ENCODE measurements at regions not wholly inside any gene's neighbourhood (a gene's known extent, or its start where the extent isn't known, plus 50 kb on each side); places are given as distances from the start of the nearest gene placed in this dataset.
A peak's percentile ranks its signal among the peaks of the same experiment; 100 is the strongest.

- H3K4me3 Mint-ChIP-seq, result no peak overlapping the region
- no peaks in the 10 kb centered on the region for H3K36me3 Mint-ChIP-seq (ENCODE audit: low read depth)
- no peaks in the 10 kb centered on the region for H3K9me3 Mint-ChIP-seq
- H3K4me1 Mint-ChIP-seq, result peaks cover 73% of the 10 kb centered on the region
- peaks cover 13% of the 10 kb centered on the region for H3K27me3 Mint-ChIP-seq
- intact Hi-C loops (cut with micrococcal nuclease), result loop anchor here (10.0 kb wide), 2 partner anchors 250 to 530 kb away; no protein-coding TSS in a partner anchor
- no peak for DNase-seq
- no peak overlapping the region for H3K27ac Mint-ChIP-seq
Observed at GRCh38 chr15:69724333-69724732, 271.7 kb downstream of the RPLP1 start.

DNA sequence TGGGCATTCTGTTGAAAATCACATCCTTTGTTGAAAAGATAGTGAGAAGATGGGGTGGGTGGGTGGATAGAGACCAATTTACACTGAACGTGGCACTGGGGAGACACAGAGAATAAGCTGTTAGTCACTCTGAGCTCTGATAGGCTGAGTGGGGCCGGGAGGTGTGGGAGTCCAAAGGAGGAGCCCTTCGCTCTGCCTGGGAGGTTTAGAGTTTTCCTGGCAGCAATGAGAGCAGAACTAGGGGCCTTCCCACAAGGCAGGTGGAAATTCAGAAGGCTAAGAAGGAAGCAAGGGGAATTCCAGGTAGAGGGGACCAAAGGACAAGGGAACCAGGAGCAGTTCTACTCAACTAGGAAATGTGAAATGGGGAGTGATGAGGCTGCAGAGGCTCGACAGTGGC lies 272.7 kb downstream of the RPLP1 start:
- Mint-ChIP-seq H3K36me3 (ENCODE audit: low read depth) (no peaks in the 10 kb centered on the region), H3K4me1 (peaks cover 69% of the 10 kb centered on the region), H3K27ac (no peak overlapping the region), H3K9me3 (no peaks in the 10 kb centered on the region), H3K4me3 (no peak overlapping the region), H3K27me3 (peaks cover 13% of the 10 kb centered on the region)
- DNase-seq, result no peak
- intact Hi-C loops (cut with micrococcal nuclease), result loop anchor here (5.0 to 10.0 kb wide), 4 partner anchors 148 to 530 kb away; partner anchors contain the start of gene TLE3

- Mint-ChIP-seq H3K27ac (no peak overlapping the region), H3K27me3 (peaks cover 13% of the 10 kb centered on the region), H3K4me3 (no peak overlapping the region), H3K4me1 (peaks cover 67% of the 10 kb centered on the region), H3K9me3 (no peaks in the 10 kb centered on the region), H3K36me3 (ENCODE audit: low read depth) (no peaks in the 10 kb centered on the region)
- no peak for DNase-seq
- intact Hi-C loops (cut with micrococcal nuclease), result loop anchor here (5.0 to 10.0 kb wide), 4 partner anchors 149 to 529 kb away; partner anchors contain the start of gene TLE3
Observed at GRCh38 chr15:69725957-69726356, 273.3 kb downstream of the RPLP1 start.

GRCh38 chr15:69727121-69727924 lies 274.7 kb downstream of the RPLP1 start:
- Mint-ChIP-seq H3K9me3 (no peaks in the 10 kb centered on the region), H3K4me1 (peaks cover 64% of the 10 kb centered on the region), H3K27ac (no peak overlapping the region), H3K27me3 (peaks cover 10% of the 10 kb centered on the region), H3K36me3 (ENCODE audit: low read depth) (no peaks in the 10 kb centered on the region), H3K4me3 (no peak overlapping the region)
- no peak for DNase-seq
- intact Hi-C loops (cut with micrococcal nuclease), result loop anchor here (5.0 to 10.0 kb wide), 4 partner anchors 150 to 527 kb away; partner anchors contain the start of gene TLE3

- H3K27ac Mint-ChIP-seq, result peak overlapping the region; percentile 12
- H3K27me3 Mint-ChIP-seq, result peaks cover 14% of the 10 kb centered on the region
- peaks cover under 1% of the 10 kb centered on the region for H3K36me3 Mint-ChIP-seq (ENCODE audit: low read depth)
- intact Hi-C loops (cut with micrococcal nuclease), result loop anchor here (5.0 to 10.0 kb wide), 4 partner anchors 152 to 526 kb away; partner anchors contain the start of gene TLE3
- DNase-seq, result peak; percentile 92
- no peak overlapping the region for H3K4me3 Mint-ChIP-seq
- H3K4me1 Mint-ChIP-seq, result peaks cover 58% of the 10 kb centered on the region
- H3K9me3 Mint-ChIP-seq, result peaks cover 5% of the 10 kb centered on the region
Observed at GRCh38 chr15:69729167-69729748, 276.6 kb downstream of the RPLP1 start.

DNA sequence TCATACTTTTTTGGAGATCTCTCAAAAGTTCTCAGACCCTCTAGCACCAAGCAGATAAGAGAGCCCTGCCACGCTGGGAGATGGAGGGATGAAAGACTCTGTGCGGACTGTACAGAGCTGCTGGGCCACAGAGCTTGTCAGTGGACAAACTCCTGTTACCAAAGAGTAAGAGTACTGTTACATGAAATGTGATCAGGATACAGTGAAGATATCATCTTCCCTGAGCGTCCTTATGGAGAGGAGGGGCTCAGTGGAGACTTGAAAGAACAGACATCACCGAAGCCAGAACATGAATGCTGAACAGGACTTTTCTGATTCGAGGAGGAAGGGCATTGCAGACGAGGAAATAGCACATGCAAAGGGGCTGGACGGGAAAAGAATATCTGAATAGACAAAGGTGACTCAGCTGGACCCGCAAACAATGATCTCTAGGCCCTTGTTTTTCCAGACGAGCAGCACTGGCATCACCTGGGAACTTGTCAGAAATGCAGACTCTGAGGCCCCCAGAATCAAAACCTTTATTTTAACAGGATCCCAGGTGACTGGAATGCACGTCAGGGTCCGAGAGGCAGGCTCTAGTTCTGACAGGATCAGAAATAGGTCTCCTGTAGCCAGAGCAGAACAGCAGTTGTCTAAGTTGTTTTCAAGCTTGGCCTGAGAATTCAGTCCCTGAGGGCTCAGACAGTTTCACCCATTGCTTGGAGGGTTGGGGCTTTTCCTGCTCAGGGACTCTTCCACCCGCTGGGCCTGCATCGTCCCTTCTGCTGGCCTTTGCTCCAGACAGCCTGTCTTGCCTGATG lies 277.9 kb downstream of the RPLP1 start:
- no peak overlapping the region for H3K27ac Mint-ChIP-seq
- H3K4me3 Mint-ChIP-seq, result no peak overlapping the region
- DNase-seq, result no peak
- intact Hi-C loops (cut with micrococcal nuclease), result no loop called here
- H3K27me3 Mint-ChIP-seq, result peaks cover 11% of the 10 kb centered on the region
- peaks cover 5% of the 10 kb centered on the region for H3K9me3 Mint-ChIP-seq
- peaks cover 47% of the 10 kb centered on the region for H3K4me1 Mint-ChIP-seq
- H3K36me3 Mint-ChIP-seq (ENCODE audit: low read depth), result peaks cover 2% of the 10 kb centered on the region

GRCh38 chr15:69731081-69731330 lies 278.4 kb downstream of the RPLP1 start:
- peaks cover 2% of the 10 kb centered on the region for H3K36me3 Mint-ChIP-seq (ENCODE audit: low read depth)
- peaks cover 11% of the 10 kb centered on the region for H3K27me3 Mint-ChIP-seq
- H3K9me3 Mint-ChIP-seq, result peaks cover 5% of the 10 kb centered on the region
- peaks cover 43% of the 10 kb centered on the region for H3K4me1 Mint-ChIP-seq
- no peak for DNase-seq
- no peak overlapping the region for H3K4me3 Mint-ChIP-seq
- no peak overlapping the region for H3K27ac Mint-ChIP-seq
- intact Hi-C loops (cut with micrococcal nuclease), result no loop called here

GRCh38 chr15:69731581-69731980 lies 279.0 kb downstream of the RPLP1 start:
- intact Hi-C loops (cut with micrococcal nuclease), result no loop called here
- Mint-ChIP-seq H3K36me3 (ENCODE audit: low read depth) (peaks cover 2% of the 10 kb centered on the region), H3K27me3 (peaks cover 14% of the 10 kb centered on the region), H3K9me3 (peaks cover 5% of the 10 kb centered on the region), H3K4me3 (no peak overlapping the region), H3K27ac (no peak overlapping the region), H3K4me1 (peaks cover 37% of the 10 kb centered on the region)
- DNase-seq, result no peak

GRCh38 chr15:69732133-69732532 lies 279.5 kb downstream of the RPLP1 start:
- intact Hi-C loops (cut with micrococcal nuclease), result no loop called here
- Mint-ChIP-seq H3K27ac (no peak overlapping the region), H3K4me3 (no peak overlapping the region), H3K27me3 (peaks cover 18% of the 10 kb centered on the region), H3K9me3 (peaks cover 9% of the 10 kb centered on the region), H3K36me3 (ENCODE audit: low read depth) (peaks cover 2% of the 10 kb centered on the region), H3K4me1 (peaks cover 33% of the 10 kb centered on the region)
- peak; percentile 56 for DNase-seq

DNA sequence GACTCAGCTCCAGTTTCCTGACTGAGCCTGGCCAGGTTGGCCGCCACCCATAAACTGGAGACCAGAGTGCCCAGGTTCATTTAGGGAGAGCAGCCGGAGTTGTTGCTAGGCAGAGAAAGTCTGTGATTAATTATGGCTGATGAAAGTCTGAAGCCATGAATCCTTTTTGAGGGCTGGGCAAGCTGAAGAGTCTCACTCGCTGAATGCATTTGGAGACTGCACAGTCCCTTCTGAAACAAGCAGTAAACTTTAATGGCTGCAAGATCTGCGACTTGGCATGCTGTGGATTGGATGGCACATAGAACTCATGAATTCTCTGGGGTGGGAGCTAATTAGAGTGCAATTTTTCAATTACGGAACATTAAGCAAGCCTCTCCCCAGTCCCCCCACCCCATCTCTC lies 282.1 kb downstream of the RPLP1 start:
- Mint-ChIP-seq H3K27ac (no peak overlapping the region), H3K4me3 (no peak overlapping the region), H3K4me1 (peaks cover 21% of the 10 kb centered on the region), H3K36me3 (ENCODE audit: low read depth) (peaks cover 7% of the 10 kb centered on the region), H3K27me3 (peaks cover 24% of the 10 kb centered on the region), H3K9me3 (peaks cover 12% of the 10 kb centered on the region)
- no peak for DNase-seq
- intact Hi-C loops (cut with micrococcal nuclease), result no loop called here

DNA sequence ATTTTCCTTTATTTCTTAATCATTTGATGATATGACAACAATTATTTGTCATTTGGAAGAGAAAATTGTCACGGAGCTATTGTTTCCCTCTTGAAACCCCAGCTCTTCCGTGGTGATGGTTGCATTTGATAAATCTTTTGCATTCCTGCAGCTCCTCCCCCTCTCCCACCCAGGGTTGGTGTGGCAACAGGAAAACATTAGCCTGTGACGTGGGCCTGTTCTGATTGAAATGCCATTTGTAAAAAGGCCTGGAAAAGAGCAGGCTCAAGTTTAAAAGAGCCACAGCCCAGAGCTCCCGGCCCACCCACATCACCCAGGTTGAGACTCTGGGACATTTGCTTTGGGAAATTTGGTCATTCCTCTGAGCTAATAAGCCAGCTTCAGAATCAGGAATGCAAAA lies 282.5 kb downstream of the RPLP1 start:
- intact Hi-C loops (cut with micrococcal nuclease), result no loop called here
- H3K4me3 Mint-ChIP-seq, result no peak overlapping the region
- H3K27me3 Mint-ChIP-seq, result peaks cover 25% of the 10 kb centered on the region
- peaks cover 15% of the 10 kb centered on the region for H3K9me3 Mint-ChIP-seq
- no peak for DNase-seq
- H3K36me3 Mint-ChIP-seq (ENCODE audit: low read depth), result peaks cover 7% of the 10 kb centered on the region
- no peak overlapping the region for H3K27ac Mint-ChIP-seq
- H3K4me1 Mint-ChIP-seq, result peaks cover 19% of the 10 kb centered on the region

- Mint-ChIP-seq H3K9me3 (peaks cover 20% of the 10 kb centered on the region), H3K36me3 (ENCODE audit: low read depth) (peaks cover 7% of the 10 kb centered on the region)
Observed at GRCh38 chr15:69736161-69736560, 283.5 kb downstream of the RPLP1 start.

DNA sequence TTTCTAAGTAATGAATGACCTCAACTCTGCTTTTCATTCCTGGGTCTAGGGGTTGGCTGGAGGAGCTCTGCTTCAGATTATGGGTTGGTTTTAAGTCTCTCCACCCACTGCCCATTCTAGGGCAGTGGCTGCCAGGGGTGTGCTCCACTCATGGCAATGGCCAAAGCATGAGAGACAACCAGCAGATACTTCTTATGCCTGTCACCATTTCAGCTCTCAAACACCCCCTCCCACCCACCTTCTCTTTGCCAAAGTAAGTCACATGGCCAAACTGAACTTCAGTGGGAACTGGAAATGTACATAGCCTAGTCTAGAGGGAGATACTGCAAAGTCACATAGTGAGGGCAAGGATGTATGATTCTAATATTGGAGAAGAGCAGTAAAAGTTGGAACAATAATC lies 285.3 kb downstream of the RPLP1 start:
- intact Hi-C loops (cut with micrococcal nuclease), result no loop called here
- Mint-ChIP-seq H3K36me3 (ENCODE audit: low read depth) (peaks cover 9% of the 10 kb centered on the region), H3K27ac (no peak overlapping the region), H3K9me3 (peaks cover 19% of the 10 kb centered on the region), H3K27me3 (peaks cover 25% of the 10 kb centered on the region), H3K4me1 (peaks cover 10% of the 10 kb centered on the region), H3K4me3 (no peak overlapping the region)
- DNase-seq, result no peak

More at GRCh38 chr15:69736161-69736560, 283.5 kb downstream of the RPLP1 start:
- intact Hi-C loops (cut with micrococcal nuclease), result no loop called here
- peaks cover 12% of the 10 kb centered on the region for H3K4me1 Mint-ChIP-seq
- no peak for DNase-seq
- H3K4me3 Mint-ChIP-seq, result no peak overlapping the region
- peaks cover 25% of the 10 kb centered on the region for H3K27me3 Mint-ChIP-seq
- H3K27ac Mint-ChIP-seq, result no peak overlapping the region

DNA sequence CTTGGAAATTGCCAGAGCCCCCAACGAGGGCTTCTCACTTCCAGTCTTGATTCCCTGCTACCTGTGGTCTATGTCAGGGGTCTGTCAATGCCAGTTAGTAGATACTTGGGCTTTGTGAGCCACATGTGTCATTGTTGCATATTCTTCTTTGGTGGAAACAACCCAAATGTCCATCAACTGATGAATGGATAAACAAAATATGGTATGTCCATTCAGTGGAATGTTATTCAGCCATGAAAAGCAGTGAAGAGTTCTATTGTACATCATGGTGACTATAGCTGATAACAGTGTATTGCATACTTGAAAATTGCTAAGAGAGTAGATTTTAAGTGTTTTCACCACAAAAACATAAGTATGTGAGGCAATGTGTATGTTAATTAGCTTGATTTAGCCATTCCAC lies 288.1 kb downstream of the RPLP1 start:
- no peak for DNase-seq
- Mint-ChIP-seq H3K27me3 (peaks cover 17% of the 10 kb centered on the region), H3K4me1 (peaks cover 32% of the 10 kb centered on the region), H3K27ac (no peak overlapping the region), H3K4me3 (no peak overlapping the region), H3K9me3 (peaks cover 15% of the 10 kb centered on the region), H3K36me3 (ENCODE audit: low read depth) (peaks cover 8% of the 10 kb centered on the region)
- intact Hi-C loops (cut with micrococcal nuclease), result no loop called here

Measured in activated CD4-positive, alpha-beta T cell treated with anti-CD3 and anti-CD28 coated beads, Interleukin-2, amount 10 ng/mL, durations not matched to agents 24 days and 14 days (primary cell).